CD14-positive monocyte (primary cell): ENCODE measurements at regions not wholly inside any gene's neighbourhood (a gene's known extent, or its start where the extent isn't known, plus 50 kb on each side); places are given as distances from the start of the nearest gene placed in this dataset.

Source experiments
- DNase-seq, 3 donors: peaks; one replicate each; pipeline ENCODE4 v3.0.0-alpha.2; 2011 to 2022
- H2AFZ ChIP-seq: 2 replicates; pipeline ENCODE4 v1.6.0; 2012; ENCODE audit warnings: mild to moderate bottlenecking, low read depth, low read length, inconsistent platforms; ENCODE audit not compliant: insufficient read depth, poor library complexity, severe bottlenecking
- H3K27ac ChIP-seq, 2 donors: 1 replicate in 1 of 2; 2 replicates in 1 of 2; pipeline ENCODE4 v1.5.1; 2012 to 2013; ENCODE audit warnings: low read length in 2 of 2, control low read depth in 1 of 2, inconsistent platforms in 1 of 2, low read depth in 1 of 2, mild to moderate bottlenecking in 1 of 2
- H3K27me3 ChIP-seq, 2 donors: one replicate each; pipeline versions ENCODE4 v1.6.0 to v1.6.1; 2011 to 2013; ENCODE audit warnings: low read length in 2 of 2; ENCODE audit not compliant: control insufficient read depth in 2 of 2, insufficient read depth in 2 of 2
- H3K36me3 ChIP-seq, 2 donors: replicated peaks in 1 of 2; 1 replicate in 1 of 2; 2 replicates in 1 of 2; pipeline versions ENCODE4 v1.5.1 to v1.6.1; 2012 to 2013; ENCODE audit warnings: low read length in 2 of 2, control low read depth in 1 of 2, inconsistent platforms in 1 of 2, mild to moderate bottlenecking in 1 of 2; ENCODE audit not compliant: insufficient read depth in 2 of 2, control insufficient read depth in 1 of 2
- H3K4me1 ChIP-seq, 2 donors: 1 replicate in 1 of 2; 2 replicates in 1 of 2; pipeline versions ENCODE4 v1.5.1 to v1.6.1; 2012 to 2013; ENCODE audit warnings: low read length in 2 of 2, control low read depth in 1 of 2, inconsistent platforms in 1 of 2, mild to moderate bottlenecking in 1 of 2, moderate library complexity in 1 of 2; ENCODE audit not compliant: insufficient read depth in 2 of 2, control insufficient read depth in 1 of 2
- H3K4me2 ChIP-seq: replicated peaks from 2 replicates; pipeline ENCODE3; 2012; ENCODE audit warnings: low read length, moderate library complexity, mild to moderate bottlenecking; ENCODE audit not compliant: poor library complexity, severe bottlenecking; ENCODE audit errors: extremely low read depth
- H3K4me3 ChIP-seq, 3 experiments: fragments of 200-600 bp in 1 of 3; sonication (generic) in 1 of 3; replicated peaks in 1 of 3; 1 replicate in 2 of 3; 2 replicates in 1 of 3; pipeline ENCODE4 v1.5.1; 2011 to 2013; ENCODE audit warnings: low read length in 3 of 3, mild to moderate bottlenecking in 3 of 3, control low read depth in 2 of 3, low read depth in 2 of 3, inconsistent platforms in 1 of 3, moderate library complexity in 1 of 3
- H3K79me2 ChIP-seq: 2 replicates; pipeline ENCODE4 v1.6.0; 2012; ENCODE audit warnings: mild to moderate bottlenecking, control low read depth, inconsistent platforms, low read length, moderate library complexity; ENCODE audit not compliant: insufficient read depth
- H3K9ac ChIP-seq: 2 replicates; pipeline ENCODE4 v1.6.0; 2017; ENCODE audit warnings: low read length, mild to moderate bottlenecking; ENCODE audit not compliant: insufficient read depth, poor library complexity, severe bottlenecking
- H3K9me3 ChIP-seq, 2 donors: replicated peaks in 1 of 2; 1 replicate in 1 of 2; 2 replicates in 1 of 2; pipeline versions ENCODE4 v1.5.1 to v1.6.1; 2012 to 2013; ENCODE audit warnings: low read length in 2 of 2, control low read depth in 1 of 2; ENCODE audit not compliant: control insufficient read depth in 1 of 2, insufficient read depth in 1 of 2
- H4K20me1 ChIP-seq: 2 replicates; pipeline ENCODE4 v1.6.0; 2012; ENCODE audit warnings: mild to moderate bottlenecking, low read length, control low read depth, moderate library complexity; ENCODE audit not compliant: insufficient read depth
- H3K27ac Mint-ChIP-seq, 7 donors: one replicate each; pipeline ENCODE4 v1.8.0; 2020; ENCODE audit warnings: mild to moderate bottlenecking in 7 of 7, mixed read lengths in 7 of 7, moderate library complexity in 6 of 7, inconsistent platforms in 2 of 7
- H3K27me3 Mint-ChIP-seq, 3 donors: one replicate each; pipeline ENCODE4 v1.8.0; 2021 to 2022; ENCODE audit warnings: low read depth in 3 of 3, mild to moderate bottlenecking in 3 of 3, mixed read lengths in 3 of 3, moderate library complexity in 3 of 3, inconsistent platforms in 1 of 3
- H3K36me3 Mint-ChIP-seq, 2 donors: one replicate each; pipeline ENCODE4 v1.8.0; 2020; ENCODE audit warnings: mixed read lengths in 2 of 2, inconsistent platforms in 1 of 2, mild to moderate bottlenecking in 1 of 2
- H3K4me1 Mint-ChIP-seq: one replicate; pipeline ENCODE4 v1.8.0; 2020; ENCODE audit warnings: mild to moderate bottlenecking, mixed read lengths
- H3K4me3 Mint-ChIP-seq, 2 donors: one replicate each; pipeline ENCODE4 v1.8.0; 2020; ENCODE audit warnings: mild to moderate bottlenecking in 2 of 2, mixed read lengths in 2 of 2, moderate library complexity in 1 of 2
- H3K9me3 Mint-ChIP-seq, 7 donors: one replicate each; pipeline ENCODE4 v1.8.0; 2020 to 2022; ENCODE audit warnings: mixed read lengths in 7 of 7, mild to moderate bottlenecking in 6 of 7, moderate library complexity in 6 of 7, inconsistent platforms in 2 of 7
- WGBS: methylation state at CpG from one replicate; pipeline ENCODE4 v1.1.5; 2013; ENCODE audit warnings: missing lambda C conversion rate; ENCODE audit not compliant: insufficient coverage; 5-methylcytosine and 5-hydroxymethylcytosine counted together
- intact Hi-C, 2 donors: fragments of 100-400 bp; cut with micrococcal nuclease; formaldehyde crosslinking; loops; one replicate each; pipeline versions ENCODE4 v1.15.0 to v1.15.1; 2023
- TF ChIP-seq, protein P1 (sequence below): fragments of 200-600 bp; IDR thresholded peaks from one replicate; pipeline ENCODE4 v1.8.0; 2022; ENCODE audit warnings: antibody characterized with exemption, mild to moderate bottlenecking

DNA sequence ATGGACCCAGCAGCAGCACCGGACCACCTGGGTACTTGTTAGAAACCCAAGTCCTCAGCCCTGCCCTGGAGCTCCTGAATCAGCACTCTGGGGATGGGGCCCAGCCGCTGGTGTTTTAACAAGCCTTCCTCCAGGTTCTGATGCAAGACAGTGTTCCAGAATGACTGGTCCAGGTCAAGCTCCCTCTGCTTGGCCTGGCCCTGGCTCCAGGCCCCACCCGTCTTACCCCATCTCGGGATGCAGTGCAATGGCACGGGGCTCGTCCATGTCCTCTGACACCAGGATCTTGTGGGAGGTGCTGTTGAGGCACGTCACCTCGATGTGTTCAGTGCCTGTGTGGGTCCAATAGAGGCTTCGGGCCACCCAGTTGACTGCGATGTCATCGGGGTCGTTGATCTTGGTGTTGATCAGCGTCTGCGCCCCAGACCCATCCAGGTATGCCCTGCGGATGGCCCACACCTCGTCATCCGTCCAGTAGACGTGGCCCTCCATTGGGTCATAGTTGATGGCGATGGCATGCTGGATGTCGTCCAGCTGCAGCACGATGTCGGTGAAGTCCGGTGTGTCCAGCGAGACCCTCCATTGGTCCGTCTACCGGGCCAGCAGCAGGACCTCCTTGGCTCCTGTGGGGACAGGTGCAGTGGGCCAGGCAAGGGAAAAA lies 140.3 kb downstream of the CRYBB2 start:
- H3K36me3 ChIP-seq = peaks cover 48 to 60% of the 10 kb centered on the region in 2 donors
- peaks cover 55 to 67% of the 10 kb centered on the region in 2 donors for H3K36me3 Mint-ChIP-seq
- no peak overlapping the region for H3K27ac Mint-ChIP-seq
- no peak overlapping the region for H3K4me3 Mint-ChIP-seq
- WGBS = 98% methylated on average over 26 of the region's 26 CpGs
- no peak overlapping the region for H3K4me3 ChIP-seq
- H3K9ac ChIP-seq = no peak overlapping the region
- H3K27ac ChIP-seq = no peak overlapping the region
- peaks cover 0 to 6% of the 10 kb centered on the region in 2 donors for H3K4me1 ChIP-seq
- intact Hi-C loops = loop anchor here in 1 of 2 donors (5.0 kb wide), 1 partner anchor 88 kb away; no protein-coding TSS in a partner anchor
- peaks cover 37% of the 10 kb centered on the region for H4K20me1 ChIP-seq
- H3K9me3 ChIP-seq = no peaks in the 10 kb centered on the region
- peaks cover 7% of the 10 kb centered on the region for H3K79me2 ChIP-seq
- no peak overlapping the region for H3K4me2 ChIP-seq
- H3K9me3 Mint-ChIP-seq = no peaks in the 10 kb centered on the region
- H3K27me3 ChIP-seq = no peaks in the 10 kb centered on the region
- DNase-seq = no peak
- TF ChIP-seq, protein P1, sequence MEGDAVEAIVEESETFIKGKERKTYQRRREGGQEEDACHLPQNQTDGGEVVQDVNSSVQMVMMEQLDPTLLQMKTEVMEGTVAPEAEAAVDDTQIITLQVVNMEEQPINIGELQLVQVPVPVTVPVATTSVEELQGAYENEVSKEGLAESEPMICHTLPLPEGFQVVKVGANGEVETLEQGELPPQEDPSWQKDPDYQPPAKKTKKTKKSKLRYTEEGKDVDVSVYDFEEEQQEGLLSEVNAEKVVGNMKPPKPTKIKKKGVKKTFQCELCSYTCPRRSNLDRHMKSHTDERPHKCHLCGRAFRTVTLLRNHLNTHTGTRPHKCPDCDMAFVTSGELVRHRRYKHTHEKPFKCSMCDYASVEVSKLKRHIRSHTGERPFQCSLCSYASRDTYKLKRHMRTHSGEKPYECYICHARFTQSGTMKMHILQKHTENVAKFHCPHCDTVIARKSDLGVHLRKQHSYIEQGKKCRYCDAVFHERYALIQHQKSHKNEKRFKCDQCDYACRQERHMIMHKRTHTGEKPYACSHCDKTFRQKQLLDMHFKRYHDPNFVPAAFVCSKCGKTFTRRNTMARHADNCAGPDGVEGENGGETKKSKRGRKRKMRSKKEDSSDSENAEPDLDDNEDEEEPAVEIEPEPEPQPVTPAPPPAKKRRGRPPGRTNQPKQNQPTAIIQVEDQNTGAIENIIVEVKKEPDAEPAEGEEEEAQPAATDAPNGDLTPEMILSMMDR = no peak
- peaks cover 9% of the 10 kb centered on the region for H3K4me1 Mint-ChIP-seq
- H3K27me3 Mint-ChIP-seq = peaks cover 0 to 2% (median 0%) of the 10 kb centered on the region in 3 donors
- no peak overlapping the region for H2AFZ ChIP-seq

DNA sequence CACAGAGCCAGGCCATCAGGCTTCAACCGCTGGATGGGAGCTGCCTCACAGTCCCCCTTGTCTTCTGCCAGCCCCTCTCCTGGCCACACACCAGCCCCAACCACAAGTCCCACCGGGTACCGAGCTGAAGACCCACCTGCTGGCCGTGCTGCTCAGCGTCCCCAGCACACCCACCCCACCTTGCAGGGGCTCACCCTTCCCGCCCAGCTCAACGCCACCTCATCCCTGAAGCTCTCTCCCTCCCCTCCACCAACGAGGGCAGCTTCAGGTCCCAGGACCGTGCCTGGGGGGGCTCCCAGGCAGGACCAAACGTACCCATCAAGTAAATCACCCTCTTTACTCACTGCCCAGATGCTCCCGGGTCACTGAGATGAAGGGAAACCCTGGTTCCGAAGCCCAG lies 141.0 kb downstream of the CRYBB2 start:
- WGBS = 96% methylated on average over 12 of the region's 12 CpGs
- H3K4me1 ChIP-seq = peaks cover 0 to 9% of the 10 kb centered on the region in 2 donors
- peaks cover 42% of the 10 kb centered on the region for H4K20me1 ChIP-seq
- H3K9ac ChIP-seq = no peak overlapping the region
- no peaks in the 10 kb centered on the region for H3K27me3 ChIP-seq
- Mint-ChIP-seq H3K9me3 (no peaks in the 10 kb centered on the region), H3K27me3 (no peaks in the 10 kb centered on the region), H3K4me1 (peaks cover 15% of the 10 kb centered on the region), H3K4me3 (no peak overlapping the region), H3K36me3 (peaks cover 52 to 63% of the 10 kb centered on the region in 2 donors), H3K27ac (peak overlapping the region in 1 of 7 donors; percentile 40)
- H3K27ac ChIP-seq = no peak overlapping the region
- no peak overlapping the region for H2AFZ ChIP-seq
- no peaks in the 10 kb centered on the region for H3K9me3 ChIP-seq
- TF ChIP-seq, protein P1 = no peak
- no peak for DNase-seq
- H3K79me2 ChIP-seq = peaks cover 7% of the 10 kb centered on the region
- intact Hi-C loops = loop anchor here in 1 of 2 donors (5.0 kb wide), 1 partner anchor 87 kb away; no protein-coding TSS in a partner anchor
- H3K4me2 ChIP-seq = no peak overlapping the region
- no peak overlapping the region for H3K4me3 ChIP-seq
- H3K36me3 ChIP-seq = peaks cover 41 to 54% of the 10 kb centered on the region in 2 donors
